ENCODE measurements at regions not wholly inside any gene's neighbourhood (a gene's known extent, or its start where the extent isn't known, plus 50 kb on each side); places are given as distances from the start of the nearest gene placed in this dataset.

DNA sequence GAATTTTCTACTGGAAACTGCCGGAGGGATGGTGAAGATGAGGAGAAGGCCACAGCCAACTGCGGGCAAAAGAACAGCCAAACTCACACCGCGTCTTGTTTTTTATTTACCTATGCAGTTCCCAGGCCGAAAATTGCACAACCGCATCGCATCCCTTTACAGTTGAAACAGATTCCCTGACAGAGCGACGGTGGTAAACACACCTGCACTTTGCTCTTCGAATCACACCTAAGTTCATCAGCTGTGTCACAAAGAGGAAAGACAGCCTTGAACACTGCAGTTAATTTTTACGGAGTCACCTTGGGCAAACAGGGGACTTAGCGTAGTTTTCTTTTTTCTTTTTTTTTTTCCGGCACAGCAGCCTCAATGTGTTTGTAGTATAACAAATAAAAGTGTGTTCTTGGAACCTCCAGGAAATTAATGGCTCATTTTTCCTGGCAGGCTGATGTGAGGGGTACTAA is 272.0 kb upstream of the DIO3 start:
- Histone ChIP-seq H3K36me3 (ENCODE audit: control insufficient read depth, insufficient read depth, low read length) (no peaks in the 10 kb centered on the region), H3K4me3 (ENCODE audit: low read depth, low read length) (no peak overlapping the region), H3K27me3 (ENCODE audit: control insufficient read depth, insufficient read depth, low read length) (peaks cover 4% of the 10 kb centered on the region)
- DNase-seq (ENCODE audit: low read depth) = no peak
- TF ChIP-seq, protein P1, sequence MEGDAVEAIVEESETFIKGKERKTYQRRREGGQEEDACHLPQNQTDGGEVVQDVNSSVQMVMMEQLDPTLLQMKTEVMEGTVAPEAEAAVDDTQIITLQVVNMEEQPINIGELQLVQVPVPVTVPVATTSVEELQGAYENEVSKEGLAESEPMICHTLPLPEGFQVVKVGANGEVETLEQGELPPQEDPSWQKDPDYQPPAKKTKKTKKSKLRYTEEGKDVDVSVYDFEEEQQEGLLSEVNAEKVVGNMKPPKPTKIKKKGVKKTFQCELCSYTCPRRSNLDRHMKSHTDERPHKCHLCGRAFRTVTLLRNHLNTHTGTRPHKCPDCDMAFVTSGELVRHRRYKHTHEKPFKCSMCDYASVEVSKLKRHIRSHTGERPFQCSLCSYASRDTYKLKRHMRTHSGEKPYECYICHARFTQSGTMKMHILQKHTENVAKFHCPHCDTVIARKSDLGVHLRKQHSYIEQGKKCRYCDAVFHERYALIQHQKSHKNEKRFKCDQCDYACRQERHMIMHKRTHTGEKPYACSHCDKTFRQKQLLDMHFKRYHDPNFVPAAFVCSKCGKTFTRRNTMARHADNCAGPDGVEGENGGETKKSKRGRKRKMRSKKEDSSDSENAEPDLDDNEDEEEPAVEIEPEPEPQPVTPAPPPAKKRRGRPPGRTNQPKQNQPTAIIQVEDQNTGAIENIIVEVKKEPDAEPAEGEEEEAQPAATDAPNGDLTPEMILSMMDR (IDR thresholded peaks at IDR 0.05; ENCODE audit: insufficient read depth, low read length, poor library complexity, severe bottlenecking) = no peak

DNA sequence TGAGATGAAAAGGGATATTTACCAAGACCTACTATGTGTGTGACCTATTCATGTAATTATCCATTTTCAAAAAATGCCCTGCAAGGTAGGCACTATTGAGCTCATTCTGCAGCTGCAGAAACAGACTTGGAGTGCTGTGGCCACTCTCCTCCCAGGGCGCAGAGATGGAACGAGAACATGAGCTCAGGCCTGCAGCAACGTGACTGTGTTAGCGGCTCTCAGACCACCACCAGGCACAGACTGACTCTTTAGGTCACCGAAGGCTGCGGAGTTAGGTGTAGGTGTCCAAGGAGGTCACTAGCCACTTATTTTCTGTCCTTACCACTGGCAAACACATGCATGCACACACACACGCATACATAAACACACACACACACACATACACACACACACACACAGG is 271.4 kb upstream of the DIO3 start:
- TF ChIP-seq, protein P1 (IDR thresholded peaks at IDR 0.05; ENCODE audit: insufficient read depth, low read length, poor library complexity, severe bottlenecking) = no peak
- DNase-seq (ENCODE audit: low read depth) = no peak
- H3K36me3 ChIP-seq (ENCODE audit: control insufficient read depth, insufficient read depth, low read length) = no peaks in the 10 kb centered on the region
- H3K4me3 ChIP-seq (ENCODE audit: low read depth, low read length) = no peak overlapping the region
- H3K27me3 ChIP-seq (ENCODE audit: control insufficient read depth, insufficient read depth, low read length) = peaks cover 4% of the 10 kb centered on the region

DNA sequence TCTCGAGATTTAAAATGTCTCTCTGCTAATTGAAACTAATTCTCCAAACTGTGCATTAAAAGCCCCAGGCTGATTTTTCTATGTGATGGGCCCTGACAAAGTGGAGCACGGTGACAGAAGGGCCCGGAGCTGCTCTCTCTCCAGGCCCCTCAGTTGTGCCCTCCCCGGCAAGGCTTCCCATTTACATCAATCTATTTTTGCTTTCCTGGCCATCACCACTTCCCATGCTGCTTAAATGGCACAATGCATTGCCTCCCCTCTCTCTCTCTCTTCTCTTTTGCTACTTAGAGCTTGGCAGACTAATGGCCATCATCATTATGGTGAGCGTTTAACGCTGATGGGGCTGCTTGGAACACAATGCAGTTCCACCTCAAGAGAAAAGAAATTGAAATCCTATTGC is 270.7 kb upstream of the DIO3 start:
- no peak for DNase-seq (ENCODE audit: low read depth)
- Histone ChIP-seq H3K27me3 (ENCODE audit: control insufficient read depth, insufficient read depth, low read length) (peaks cover 4% of the 10 kb centered on the region), H3K4me3 (ENCODE audit: low read depth, low read length) (no peak overlapping the region), H3K36me3 (ENCODE audit: control insufficient read depth, insufficient read depth, low read length) (no peaks in the 10 kb centered on the region)
- TF ChIP-seq, protein P1 (IDR thresholded peaks at IDR 0.05; ENCODE audit: insufficient read depth, low read length, poor library complexity, severe bottlenecking) = no peak

DNA sequence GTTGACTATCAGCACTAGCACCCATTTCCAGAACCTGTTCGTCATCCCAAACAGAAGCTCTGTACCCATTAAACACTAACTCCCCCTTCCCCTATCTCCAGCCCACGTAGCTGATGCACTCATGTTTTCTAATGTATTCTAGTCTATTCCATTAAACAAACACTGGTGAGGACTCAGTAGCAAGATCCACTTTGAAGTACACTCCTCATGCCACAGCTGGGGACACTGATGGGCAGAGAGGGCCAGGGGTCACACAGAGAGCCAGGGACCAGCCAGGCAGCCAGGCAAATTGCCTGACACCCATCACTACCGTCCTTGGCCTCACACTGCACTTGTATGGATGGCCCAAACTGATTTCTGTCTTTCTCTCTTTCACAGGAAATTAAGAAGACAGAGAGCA is 269.9 kb upstream of the DIO3 start:
- peaks cover 4% of the 10 kb centered on the region for H3K27me3 ChIP-seq (ENCODE audit: control insufficient read depth, insufficient read depth, low read length)
- H3K36me3 ChIP-seq (ENCODE audit: control insufficient read depth, insufficient read depth, low read length) = no peaks in the 10 kb centered on the region
- no peak for DNase-seq (ENCODE audit: low read depth)
- TF ChIP-seq, protein P1 (IDR thresholded peaks at IDR 0.05; ENCODE audit: insufficient read depth, low read length, poor library complexity, severe bottlenecking) = no peak
- H3K4me3 ChIP-seq (ENCODE audit: low read depth, low read length) = no peak overlapping the region

DNA sequence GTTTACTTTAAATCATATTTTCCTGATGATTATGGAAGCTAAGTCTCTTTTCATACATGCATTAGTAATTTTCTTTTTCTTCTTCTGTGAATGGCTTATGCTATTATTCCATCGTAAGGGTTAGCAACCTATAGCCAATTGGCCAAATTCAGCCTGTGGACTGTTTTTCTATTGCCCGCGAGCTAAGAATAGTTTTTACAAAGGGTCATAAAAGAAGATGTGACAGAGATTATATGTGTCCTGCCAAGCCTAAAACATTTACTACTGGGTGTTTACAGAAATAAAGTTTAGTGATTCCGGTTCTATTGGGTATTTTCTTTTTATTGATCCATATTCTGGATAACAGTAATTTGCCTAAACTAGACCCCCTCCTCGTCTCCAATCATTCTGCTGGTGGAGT is 268.8 kb upstream of the DIO3 start:
- TF ChIP-seq, protein P1 (IDR thresholded peaks at IDR 0.05; ENCODE audit: insufficient read depth, low read length, poor library complexity, severe bottlenecking) = no peak

DNA sequence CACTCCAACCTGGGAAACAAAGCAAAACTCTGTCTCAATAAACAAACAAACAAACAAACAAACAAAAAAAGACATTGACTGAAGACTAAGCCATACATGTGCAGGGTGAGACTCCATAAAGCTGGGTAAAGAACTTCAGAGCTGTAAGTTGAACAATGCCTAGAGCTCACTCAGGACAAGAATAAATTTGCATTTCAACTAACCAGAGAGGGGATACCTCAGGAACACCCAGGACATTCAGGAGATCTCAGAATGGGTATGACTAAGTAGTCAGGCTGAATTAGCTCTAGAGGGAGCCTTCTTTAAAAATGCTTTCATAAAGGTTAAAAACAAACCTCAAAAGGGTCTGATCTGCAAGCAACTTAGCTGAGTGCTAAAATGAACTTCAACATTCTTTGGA is 267.7 kb upstream of the DIO3 start:
- no peaks in the 10 kb centered on the region for H3K36me3 ChIP-seq (ENCODE audit: control insufficient read depth, insufficient read depth, low read length)
- H3K4me3 ChIP-seq (ENCODE audit: low read depth, low read length) = no peak overlapping the region
- TF ChIP-seq, protein P1 (IDR thresholded peaks at IDR 0.05; ENCODE audit: insufficient read depth, low read length, poor library complexity, severe bottlenecking) = no peak
- DNase-seq (ENCODE audit: low read depth) = no peak
- peaks cover 2% of the 10 kb centered on the region for H3K27me3 ChIP-seq (ENCODE audit: control insufficient read depth, insufficient read depth, low read length)

More for the DNA sequence above, 268.8 kb upstream of the DIO3 start:
- Histone ChIP-seq H3K4me3 (ENCODE audit: low read depth, low read length) (no peak overlapping the region), H3K36me3 (ENCODE audit: control insufficient read depth, insufficient read depth, low read length) (no peaks in the 10 kb centered on the region), H3K27me3 (ENCODE audit: control insufficient read depth, insufficient read depth, low read length) (peaks cover 4% of the 10 kb centered on the region)
- DNase-seq (ENCODE audit: low read depth) = no peak

Data from kidney epithelial cell (primary cell).